ENCODE measurements at regions not wholly inside any gene's neighbourhood (a gene's known extent, or its start where the extent isn't known, plus 50 kb on each side); places are given as distances from the start of the nearest gene placed in this dataset.

DNA sequence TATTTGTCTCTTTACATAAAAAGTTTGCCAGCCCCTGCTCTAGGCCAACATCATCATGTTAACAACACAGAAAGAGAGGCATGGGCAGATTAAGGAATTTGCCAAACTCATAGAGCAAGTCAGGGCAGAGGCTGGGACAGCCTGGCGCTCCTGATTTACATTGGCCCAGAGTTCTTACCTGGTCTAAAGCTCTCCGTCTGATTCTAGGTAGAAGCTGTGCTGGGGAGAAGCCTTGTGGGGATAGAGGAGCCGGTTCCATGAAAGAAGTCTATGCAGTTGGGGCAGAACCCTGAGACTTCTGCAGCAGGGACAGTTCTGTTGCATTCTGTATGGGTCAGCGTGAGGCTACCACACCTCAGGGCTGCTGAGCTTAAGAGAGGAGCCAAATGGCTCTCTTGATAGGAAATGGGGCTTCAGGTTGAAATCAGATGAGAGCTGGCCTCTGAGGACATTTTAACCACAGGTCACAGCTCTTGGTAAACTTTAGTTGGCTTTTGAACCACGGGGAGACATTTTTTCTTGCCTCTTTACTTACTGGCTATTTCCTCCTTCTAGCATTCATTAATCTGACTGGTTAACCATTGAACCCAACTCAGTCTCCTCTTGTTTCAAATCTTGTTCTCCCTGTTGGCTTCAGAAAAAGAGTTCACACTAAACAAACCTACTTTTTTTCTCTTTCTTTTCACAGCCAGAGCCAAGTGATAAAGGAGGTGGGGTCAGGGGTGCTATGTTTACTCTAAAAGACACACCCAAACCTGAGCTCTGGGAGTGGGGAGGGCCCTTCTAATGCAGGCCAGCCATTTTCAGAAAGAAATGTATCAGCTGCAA is 250.7 kb downstream of the OPA1 start:
- TF ChIP-seq, protein P1, sequence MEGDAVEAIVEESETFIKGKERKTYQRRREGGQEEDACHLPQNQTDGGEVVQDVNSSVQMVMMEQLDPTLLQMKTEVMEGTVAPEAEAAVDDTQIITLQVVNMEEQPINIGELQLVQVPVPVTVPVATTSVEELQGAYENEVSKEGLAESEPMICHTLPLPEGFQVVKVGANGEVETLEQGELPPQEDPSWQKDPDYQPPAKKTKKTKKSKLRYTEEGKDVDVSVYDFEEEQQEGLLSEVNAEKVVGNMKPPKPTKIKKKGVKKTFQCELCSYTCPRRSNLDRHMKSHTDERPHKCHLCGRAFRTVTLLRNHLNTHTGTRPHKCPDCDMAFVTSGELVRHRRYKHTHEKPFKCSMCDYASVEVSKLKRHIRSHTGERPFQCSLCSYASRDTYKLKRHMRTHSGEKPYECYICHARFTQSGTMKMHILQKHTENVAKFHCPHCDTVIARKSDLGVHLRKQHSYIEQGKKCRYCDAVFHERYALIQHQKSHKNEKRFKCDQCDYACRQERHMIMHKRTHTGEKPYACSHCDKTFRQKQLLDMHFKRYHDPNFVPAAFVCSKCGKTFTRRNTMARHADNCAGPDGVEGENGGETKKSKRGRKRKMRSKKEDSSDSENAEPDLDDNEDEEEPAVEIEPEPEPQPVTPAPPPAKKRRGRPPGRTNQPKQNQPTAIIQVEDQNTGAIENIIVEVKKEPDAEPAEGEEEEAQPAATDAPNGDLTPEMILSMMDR (IDR thresholded peaks at IDR 0.05; ENCODE audit: low read depth, low read length, poor library complexity, severe bottlenecking) = no peak
- no peak for TF ChIP-seq EZH2phosphoT487 (IDR thresholded peaks at IDR 0.05; ENCODE audit: borderline replicate concordance, low read length)
